HG03575 (cell line): ENCODE measurements at regions not wholly inside any gene's neighbourhood (a gene's known extent, or its start where the extent isn't known, plus 50 kb on each side); places are given as distances from the start of the nearest gene placed in this dataset.
"Not testable (repeated sequence)": the region's sequence is repeated elsewhere in the genome, so short reads cannot be mapped to it uniquely, and the experiment has no call there.

ENCODE experiments used
- ATAC-seq: cut with Tn5 transposase; IDR thresholded peaks from one replicate; pipeline ENCODE4 v1.9.1; 2021; ENCODE audit not compliant: unreplicated experiment, insufficient number of reproducible peaks, low FRiP score; ENCODE audit errors: extremely low read depth

GRCh38 chr9:102521097-102521755, 473.9 kb upstream of the CYLC2 start:
- ATAC-seq, result no peak

DNA sequence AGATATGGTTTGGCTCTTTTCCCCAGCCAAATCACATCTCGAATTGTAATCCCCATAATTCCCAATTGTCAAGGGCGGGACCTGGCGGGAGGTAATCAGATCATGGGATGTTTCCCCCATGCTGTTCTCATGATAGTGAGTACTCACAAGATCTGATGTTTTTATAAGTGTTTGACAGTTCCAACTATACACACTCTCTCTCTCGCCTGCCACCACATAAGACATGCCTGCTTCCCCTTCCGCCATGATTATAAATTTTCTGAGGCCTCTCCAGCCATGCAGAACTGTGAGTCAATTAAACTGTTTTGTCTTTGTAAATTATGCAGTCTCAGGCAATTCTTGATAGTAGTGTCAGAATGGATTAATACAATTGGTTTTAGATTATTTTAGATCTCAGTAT, 475.7 kb upstream of the CYLC2 start:
- ATAC-seq, result no peak

GRCh38 chr9:102518324-102518723, 476.8 kb upstream of the CYLC2 start:
- no peak for ATAC-seq

DNA sequence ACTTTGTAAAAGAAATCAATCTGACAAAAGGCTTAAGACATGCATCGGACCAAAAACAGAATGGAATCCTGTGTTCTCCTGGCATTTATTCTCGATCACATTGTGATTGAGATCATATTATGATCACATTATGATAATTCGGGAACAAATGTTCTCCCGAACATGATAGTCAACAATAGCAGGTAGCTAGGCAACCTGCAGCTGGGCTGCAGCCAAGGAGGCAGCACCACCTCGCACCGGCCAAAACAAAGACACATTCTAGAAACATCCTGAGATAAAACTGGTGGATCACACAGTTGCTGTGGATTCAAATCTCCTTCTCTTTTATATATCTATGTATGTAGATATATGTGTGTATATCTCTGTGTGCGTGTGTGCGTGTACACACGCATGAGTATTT, 480.6 kb upstream of the CYLC2 start:
- ATAC-seq, result no peak

DNA sequence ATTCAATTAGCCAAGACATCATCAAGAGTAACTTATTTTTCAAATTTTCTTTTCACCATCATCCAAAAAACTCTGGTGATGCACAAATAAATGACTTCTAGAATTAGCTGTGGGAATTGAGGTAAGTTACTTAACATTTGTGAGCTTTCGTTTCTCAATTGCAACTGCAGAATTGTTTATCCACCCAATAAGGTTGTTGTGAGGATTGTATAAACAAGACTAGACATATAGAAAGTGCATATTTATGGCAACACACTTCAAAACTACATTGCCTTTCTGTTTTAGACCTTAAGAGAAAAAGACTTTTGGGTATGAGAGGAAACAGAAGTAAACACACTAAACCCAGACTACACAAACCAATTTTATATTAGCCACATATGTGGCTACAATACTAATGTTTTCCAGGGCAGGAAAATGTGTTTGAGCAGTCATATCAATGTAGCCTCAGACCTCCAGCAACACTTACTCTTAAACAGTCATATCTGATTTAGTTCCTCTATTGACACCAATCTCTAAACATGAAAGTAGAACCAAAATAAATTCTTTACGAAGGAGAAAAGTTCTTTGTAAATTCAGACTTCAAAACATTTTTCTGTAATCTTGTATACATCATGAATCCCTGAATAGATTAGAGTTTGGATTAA, 488.0 kb upstream of the CYLC2 start:
- ATAC-seq, result no peak

GRCh38 chr9:102506406-102506805, 488.7 kb upstream of the CYLC2 start:
- no peak for ATAC-seq

DNA sequence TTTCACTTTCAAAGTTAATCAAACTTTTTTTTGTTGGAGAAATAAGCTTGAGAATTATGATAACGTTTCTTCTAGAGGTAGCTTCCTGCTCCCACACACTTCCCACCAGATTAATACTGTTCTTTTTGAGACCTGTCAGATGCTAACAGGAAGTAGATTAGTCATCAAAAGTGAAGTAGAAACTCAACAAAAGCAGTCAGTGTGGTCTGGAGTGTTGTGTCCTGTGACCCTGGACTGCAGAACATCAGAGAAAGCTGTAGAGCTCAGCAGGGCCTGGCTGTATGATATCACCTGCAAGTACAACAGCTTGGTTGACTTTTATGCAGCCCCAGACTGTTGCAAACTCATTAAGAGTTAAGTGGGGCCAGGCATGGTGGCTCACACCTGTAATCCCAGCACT, 495.7 kb upstream of the CYLC2 start:
- peak; percentile 63 for ATAC-seq

- ATAC-seq, result no peak
Observed at GRCh38 chr9:102497709-102498108, 497.4 kb upstream of the CYLC2 start.

- not testable (repeated sequence) for ATAC-seq
Observed at GRCh38 chr9:102486976-102487375, 508.2 kb upstream of the CYLC2 start.

GRCh38 chr9:102483651-102484050, 511.5 kb upstream of the CYLC2 start:
- no peak for ATAC-seq

- ATAC-seq, result no peak
Observed at GRCh38 chr9:102482776-102483175, 512.4 kb upstream of the CYLC2 start.

DNA sequence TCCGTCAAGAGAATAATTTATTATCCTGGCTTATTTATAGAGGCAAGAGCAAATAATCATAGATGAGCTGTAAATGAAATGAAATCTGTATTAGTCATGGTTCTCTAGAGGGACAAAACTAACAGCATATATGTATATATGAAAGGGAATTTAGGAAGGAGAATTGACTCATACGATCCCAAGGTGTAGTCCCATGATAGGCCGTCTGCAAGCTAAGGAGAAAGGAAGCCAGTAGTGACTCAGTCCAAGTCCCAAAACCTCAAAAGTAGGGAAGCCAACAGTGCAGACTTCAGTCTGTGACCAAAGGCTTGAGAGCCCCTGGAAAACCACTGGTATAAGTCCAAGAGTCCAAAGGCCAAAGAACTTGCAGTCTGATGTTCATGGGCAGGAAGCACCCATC, 515.9 kb upstream of the CYLC2 start:
- no peak for ATAC-seq

DNA sequence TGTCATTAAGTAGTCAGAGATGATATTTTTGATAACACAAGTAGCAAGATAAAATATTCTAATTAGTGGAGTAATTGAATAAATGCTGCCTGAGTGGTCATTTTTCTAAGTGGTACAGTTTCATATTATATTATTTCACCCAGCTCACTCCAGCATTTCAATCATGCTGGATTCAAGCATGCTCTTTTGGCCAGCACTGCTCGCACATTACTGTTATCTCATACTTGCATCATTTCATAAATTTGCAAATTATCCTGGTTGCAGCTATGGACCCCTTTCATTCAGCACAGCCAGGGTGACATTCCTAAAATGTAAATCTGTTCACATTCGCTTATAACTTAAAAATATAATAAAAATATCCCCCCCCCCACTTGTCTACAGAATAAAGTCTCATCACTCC, 520.8 kb upstream of the CYLC2 start:
- ATAC-seq, result no peak

- not testable (repeated sequence) for ATAC-seq
Observed at GRCh38 chr9:102469430-102469829, 525.7 kb upstream of the CYLC2 start.

DNA sequence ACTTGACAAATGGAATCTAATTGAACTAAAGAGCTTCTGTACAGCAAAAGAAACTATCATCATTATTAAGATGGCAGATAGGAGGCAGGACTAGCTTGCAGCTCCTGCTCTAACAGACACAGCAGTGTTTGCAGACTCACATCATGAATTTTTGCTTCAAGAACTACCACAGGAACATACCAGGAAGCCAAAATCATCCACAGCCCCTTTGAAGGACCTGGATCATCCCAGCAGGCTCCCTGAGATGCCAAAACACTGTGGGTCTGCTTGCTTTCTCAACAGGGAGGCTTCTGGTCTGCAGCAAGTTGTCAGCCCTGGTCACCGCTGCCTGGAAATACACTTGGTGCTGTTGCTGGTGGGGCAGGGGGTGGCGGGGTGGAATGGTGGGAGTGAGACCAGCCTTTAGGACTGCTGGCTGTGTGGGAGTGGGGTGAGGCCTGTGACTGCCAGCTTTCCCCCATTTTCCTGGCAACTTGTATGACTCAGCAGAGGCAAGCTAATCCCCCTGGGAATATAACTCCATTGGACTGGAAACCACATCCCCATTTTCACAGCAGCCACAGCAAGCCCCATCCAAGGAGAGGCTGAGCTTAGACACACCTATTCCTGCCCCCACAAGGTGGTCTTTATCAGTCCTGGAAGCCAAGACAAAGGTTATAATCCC, 533.8 kb upstream of the CYLC2 start:
- no peak for ATAC-seq

DNA sequence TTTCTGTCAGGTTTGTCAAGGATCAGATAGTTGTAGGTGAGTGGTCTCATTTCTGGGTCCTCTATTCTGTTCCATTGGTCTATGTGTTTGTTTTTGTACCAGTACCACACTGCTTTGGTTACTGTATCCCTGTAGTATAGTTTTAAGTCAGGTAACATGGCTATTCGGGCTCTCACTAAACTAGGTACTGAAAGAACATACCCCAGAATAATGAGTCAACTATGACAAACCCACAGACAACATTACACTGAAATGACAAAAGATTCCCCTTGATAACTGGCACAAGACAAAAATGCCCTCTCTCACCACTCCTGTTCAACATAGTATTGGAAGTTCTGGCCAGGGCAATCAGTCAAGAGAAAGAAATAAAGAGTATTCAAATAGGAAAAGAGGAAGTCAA, 535.3 kb upstream of the CYLC2 start:
- ATAC-seq, result no peak

- no peak for ATAC-seq
Observed at GRCh38 chr9:102456562-102456961, 538.6 kb upstream of the CYLC2 start.

DNA sequence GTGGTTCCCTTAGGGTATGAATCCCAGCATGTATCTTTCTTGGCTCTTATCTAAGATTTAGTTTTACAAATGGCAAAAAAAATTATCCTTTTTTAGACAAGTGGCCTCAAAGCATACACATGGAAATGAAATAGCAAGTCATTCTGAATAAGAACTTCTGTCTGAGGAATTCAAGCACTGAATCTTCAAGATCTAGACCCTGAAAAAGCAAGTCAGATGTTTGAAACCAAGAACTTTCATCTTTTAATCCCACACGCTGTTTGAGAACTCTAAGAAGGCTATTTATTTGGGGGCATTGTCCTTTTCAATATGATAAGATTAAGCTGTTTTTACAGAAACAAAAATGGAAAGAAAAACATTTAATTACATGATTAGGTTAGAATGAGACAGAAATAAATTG, 549.2 kb upstream of the CYLC2 start:
- no peak for ATAC-seq

GRCh38 chr9:102445181-102445747, 549.9 kb upstream of the CYLC2 start:
- ATAC-seq, result no peak

- ATAC-seq, result no peak
Observed at GRCh38 chr9:102439583-102439982, 555.5 kb upstream of the CYLC2 start.
